GM23248 (cell line): ENCODE measurements at regions not wholly inside any gene's neighbourhood (a gene's known extent, or its start where the extent isn't known, plus 50 kb on each side); places are given as distances from the start of the nearest gene placed in this dataset.

Source experiments
- EZH2 ChIP-seq: fragments of 200-600 bp; sonication (generic); IDR thresholded peaks from 2 replicates; pipeline ENCODE4 v1.6.1; 2018; ENCODE audit warnings: antibody characterized with exemption, mild to moderate bottlenecking; ENCODE audit not compliant: insufficient read depth, poor library complexity, severe bottlenecking
- EZH2phosphoT487 ChIP-seq: fragments of 200-600 bp; sonication (generic); IDR thresholded peaks from 2 replicates; pipeline ENCODE4 v1.6.1; 2018; ENCODE audit warnings: antibody characterized with exemption, moderate library complexity, mild to moderate bottlenecking, low read depth; ENCODE audit not compliant: insufficient read depth

GRCh38 chr6:26179675-26180074 is 92.4 kb downstream of the HFE start:
- TF ChIP-seq EZH2 = no peak
- no peak for TF ChIP-seq EZH2phosphoT487
